GM18505 (cell line): ENCODE measurements at regions not wholly inside any gene's neighbourhood (a gene's known extent, or its start where the extent isn't known, plus 50 kb on each side); places are given as distances from the start of the nearest gene placed in this dataset.

Source experiments
- ATAC-seq: cut with Tn5 transposase; IDR thresholded peaks from one replicate; pipeline ENCODE4 v1.9.1; 2021; ENCODE audit not compliant: unreplicated experiment
- POLR2A ChIP-seq: IDR thresholded peaks from 4 replicates; pipeline ENCODE4 v1.6.1; 2011; ENCODE audit warnings: borderline replicate concordance; ENCODE audit not compliant: insufficient read depth, insufficient read length; ENCODE audit errors: extremely low read depth

- no peak for ATAC-seq
- no peak for TF ChIP-seq POLR2A
These were observed 157.6 kb upstream of the TMTC2 start for GRCh38 chr12:82529101-82529500.

GRCh38 chr12:82529954-82530353, 156.8 kb upstream of the TMTC2 start:
- no peak for TF ChIP-seq POLR2A
- no peak for ATAC-seq

GRCh38 chr12:82530394-82530793, 156.3 kb upstream of the TMTC2 start:
- no peak for TF ChIP-seq POLR2A
- no peak for ATAC-seq

- no peak for TF ChIP-seq POLR2A
- no peak for ATAC-seq
These were observed 153.4 kb upstream of the TMTC2 start for GRCh38 chr12:82533341-82533740.

- TF ChIP-seq POLR2A: no peak
These were observed 149.3 kb upstream of the TMTC2 start for GRCh38 chr12:82537436-82537835.

GRCh38 chr12:82554529-82554928, 132.2 kb upstream of the TMTC2 start:
- no peak for TF ChIP-seq POLR2A
- peak; percentile 84 for ATAC-seq

More at GRCh38 chr12:82537436-82537835, 149.3 kb upstream of the TMTC2 start:
- no peak for ATAC-seq

- no peak for TF ChIP-seq POLR2A
- ATAC-seq: no peak
These were observed 131.0 kb upstream of the TMTC2 start for GRCh38 chr12:82555699-82556098.

- no peak for TF ChIP-seq POLR2A
- ATAC-seq: no peak
These were observed 120.7 kb upstream of the TMTC2 start for GRCh38 chr12:82565966-82566365.

GRCh38 chr12:82567688-82568087, 119.0 kb upstream of the TMTC2 start:
- no peak for TF ChIP-seq POLR2A
- ATAC-seq: no peak

GRCh38 chr12:82574191-82574590, 112.5 kb upstream of the TMTC2 start:
- no peak for ATAC-seq
- no peak for TF ChIP-seq POLR2A

- no peak for TF ChIP-seq POLR2A
- ATAC-seq: no peak
These were observed 108.0 kb upstream of the TMTC2 start for GRCh38 chr12:82578725-82579124.

GRCh38 chr12:82583756-82584155, 103.0 kb upstream of the TMTC2 start:
- no peak for TF ChIP-seq POLR2A
- no peak for ATAC-seq

GRCh38 chr12:82593143-82593542, 93.6 kb upstream of the TMTC2 start:
- peak; percentile 60 for ATAC-seq
- TF ChIP-seq POLR2A: no peak

- no peak for TF ChIP-seq POLR2A
These were observed 92.8 kb upstream of the TMTC2 start for GRCh38 chr12:82593901-82594396.

GRCh38 chr12:82595941-82596340, 90.8 kb upstream of the TMTC2 start:
- TF ChIP-seq POLR2A: no peak
- ATAC-seq: no peak

More at GRCh38 chr12:82593901-82594396, 92.8 kb upstream of the TMTC2 start:
- ATAC-seq: peak; percentile 89
